ENCODE measurements at regions not wholly inside any gene's neighbourhood (a gene's known extent, or its start where the extent isn't known, plus 50 kb on each side); places are given as distances from the start of the nearest gene placed in this dataset.

DNA sequence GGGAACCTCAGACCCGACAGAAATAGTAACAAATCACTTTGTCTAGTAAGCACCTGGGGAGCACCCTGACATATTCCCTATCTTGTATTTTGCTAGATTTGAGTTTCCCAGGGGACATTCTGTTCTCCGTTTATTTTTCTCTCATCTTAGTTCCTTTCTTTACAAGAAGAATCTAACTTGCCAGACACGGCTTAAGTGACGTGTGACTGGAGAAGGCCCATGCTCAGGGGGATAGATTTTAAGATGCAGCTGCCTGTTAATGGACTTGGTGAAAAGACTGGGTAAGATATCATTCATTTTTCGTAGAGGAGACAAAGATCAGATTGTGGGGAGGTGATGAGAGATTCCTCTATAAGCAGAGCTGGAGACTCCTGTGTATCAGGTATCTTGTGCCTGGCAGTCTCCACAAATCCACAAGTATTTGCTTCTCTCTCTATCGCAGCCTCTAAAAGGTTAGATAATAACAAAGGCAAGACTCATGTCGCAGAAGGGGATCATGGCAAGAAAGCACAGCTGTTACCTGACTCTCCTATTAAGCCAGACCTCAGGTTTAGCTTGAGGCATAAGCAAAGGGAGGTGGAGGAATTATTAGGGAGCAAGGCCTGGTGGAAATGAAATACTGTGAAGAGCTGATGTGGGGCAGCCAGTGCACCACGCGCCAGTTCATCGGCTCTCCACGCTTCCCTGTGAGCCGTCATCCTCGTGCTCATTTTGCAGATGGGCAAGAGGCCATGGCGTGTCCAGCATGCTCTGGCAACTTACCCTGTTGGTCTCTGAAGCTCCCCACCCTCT, 347.2 kb upstream of the TNP1 start:
- TF ChIP-seq, protein P1, sequence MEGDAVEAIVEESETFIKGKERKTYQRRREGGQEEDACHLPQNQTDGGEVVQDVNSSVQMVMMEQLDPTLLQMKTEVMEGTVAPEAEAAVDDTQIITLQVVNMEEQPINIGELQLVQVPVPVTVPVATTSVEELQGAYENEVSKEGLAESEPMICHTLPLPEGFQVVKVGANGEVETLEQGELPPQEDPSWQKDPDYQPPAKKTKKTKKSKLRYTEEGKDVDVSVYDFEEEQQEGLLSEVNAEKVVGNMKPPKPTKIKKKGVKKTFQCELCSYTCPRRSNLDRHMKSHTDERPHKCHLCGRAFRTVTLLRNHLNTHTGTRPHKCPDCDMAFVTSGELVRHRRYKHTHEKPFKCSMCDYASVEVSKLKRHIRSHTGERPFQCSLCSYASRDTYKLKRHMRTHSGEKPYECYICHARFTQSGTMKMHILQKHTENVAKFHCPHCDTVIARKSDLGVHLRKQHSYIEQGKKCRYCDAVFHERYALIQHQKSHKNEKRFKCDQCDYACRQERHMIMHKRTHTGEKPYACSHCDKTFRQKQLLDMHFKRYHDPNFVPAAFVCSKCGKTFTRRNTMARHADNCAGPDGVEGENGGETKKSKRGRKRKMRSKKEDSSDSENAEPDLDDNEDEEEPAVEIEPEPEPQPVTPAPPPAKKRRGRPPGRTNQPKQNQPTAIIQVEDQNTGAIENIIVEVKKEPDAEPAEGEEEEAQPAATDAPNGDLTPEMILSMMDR (IDR thresholded peaks at IDR 0.05): no peak
- no peak for TF ChIP-seq POLR2A (IDR thresholded peaks at IDR 0.05)
